ENCODE measurements at regions not wholly inside any gene's neighbourhood (a gene's known extent, or its start where the extent isn't known, plus 50 kb on each side); places are given as distances from the start of the nearest gene placed in this dataset.

DNA sequence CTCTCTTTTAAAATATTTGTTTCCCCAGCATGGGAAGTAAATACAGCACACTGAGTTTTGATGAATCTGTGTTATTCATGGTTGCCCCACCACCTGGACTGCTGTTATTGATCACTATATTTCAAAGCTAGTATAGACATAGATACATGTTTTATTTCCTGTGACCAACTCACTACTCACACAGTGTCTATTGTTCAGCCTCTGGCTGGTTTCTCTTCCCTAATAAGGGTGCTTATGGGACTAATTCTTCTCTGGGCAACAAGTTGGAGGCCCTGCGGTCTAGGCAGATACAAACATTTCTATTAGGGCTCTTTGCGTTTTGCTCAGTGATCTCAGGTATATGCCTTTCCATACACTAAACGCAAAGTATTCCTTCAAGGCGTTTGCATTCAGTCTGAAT is 1191.0 kb upstream of the TMEM132C start:
- ATAC-seq (ENCODE audit: insufficient number of reproducible peaks, low FRiP score, low read depth), result no peak
- H3K36me3 ChIP-seq, result no peaks in the 10 kb centered on the region
- H3K27ac ChIP-seq, result no peak overlapping the region
- H3K4me1 ChIP-seq (ENCODE audit: control insufficient read depth in 1 of 2, low read depth in 2 of 2), result no peaks in the 10 kb centered on the region
- no peak for DNase-seq (ENCODE audit: low spot score)
- no peaks in the 10 kb centered on the region for H3K27me3 ChIP-seq (replicated peaks; ENCODE audit: insufficient read depth)
- H3K4me3 ChIP-seq, result no peak overlapping the region
- no peak for TF ChIP-seq CTCF (IDR thresholded peaks at IDR 0.05)
- no peaks in the 10 kb centered on the region for H3K9me3 ChIP-seq

DNA sequence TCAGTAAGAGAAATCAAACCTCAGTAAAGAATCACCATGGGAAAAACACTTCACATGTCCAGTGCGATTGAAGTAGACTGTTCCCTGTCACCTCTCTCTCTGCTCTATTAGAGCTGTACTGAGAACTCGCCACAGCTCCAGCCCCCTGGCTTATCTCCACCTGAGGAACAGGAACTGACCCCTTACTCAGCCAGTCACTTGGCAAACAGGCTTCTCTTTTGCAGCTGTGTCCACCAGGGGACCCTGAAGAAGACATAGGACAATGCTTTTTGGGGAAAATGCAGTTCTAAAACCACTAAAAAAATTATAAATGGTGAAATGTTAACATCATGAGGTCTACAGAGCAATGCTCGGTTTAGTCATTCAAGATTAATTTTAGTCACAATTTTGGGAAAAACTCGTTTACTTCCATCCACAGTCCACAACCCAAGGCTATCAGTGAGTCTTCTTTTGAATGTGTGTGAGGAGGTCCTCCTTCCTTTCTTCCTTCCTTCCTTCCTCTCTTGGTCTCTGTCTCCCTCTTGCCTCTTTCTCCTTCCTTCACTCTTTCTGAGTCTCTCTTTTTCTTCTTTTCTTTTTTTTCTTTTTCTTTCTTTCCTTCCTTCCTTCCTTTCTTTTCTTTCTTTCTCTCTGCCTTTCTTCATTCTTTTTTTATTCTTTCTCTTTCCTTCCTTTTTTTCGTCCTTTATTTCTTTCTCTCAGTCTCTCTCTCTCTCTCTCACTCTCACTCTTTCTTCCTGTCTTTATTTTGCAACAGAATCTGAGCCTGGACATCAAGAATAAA is 1189.5 kb upstream of the TMEM132C start:
- no peaks in the 10 kb centered on the region for H3K9me3 ChIP-seq
- ATAC-seq (ENCODE audit: insufficient number of reproducible peaks, low FRiP score, low read depth), result no peak
- no peaks in the 10 kb centered on the region for H3K36me3 ChIP-seq
- H3K4me1 ChIP-seq (ENCODE audit: control insufficient read depth in 1 of 2, low read depth in 2 of 2), result no peaks in the 10 kb centered on the region
- no peak for TF ChIP-seq CTCF (IDR thresholded peaks at IDR 0.05)
- no peak overlapping the region for H3K27ac ChIP-seq
- H3K27me3 ChIP-seq (replicated peaks; ENCODE audit: insufficient read depth), result no peaks in the 10 kb centered on the region
- no peak for DNase-seq (ENCODE audit: low spot score)
- H3K4me3 ChIP-seq, result no peak overlapping the region

- Histone ChIP-seq H3K4me3 (no peak overlapping the region), H3K4me1 (ENCODE audit: control insufficient read depth in 1 of 2, low read depth in 2 of 2) (no peaks in the 10 kb centered on the region), H3K9me3 (no peaks in the 10 kb centered on the region), H3K36me3 (no peaks in the 10 kb centered on the region), H3K27me3 (replicated peaks; ENCODE audit: insufficient read depth) (no peaks in the 10 kb centered on the region), H3K27ac (no peak overlapping the region)
- DNase-seq (ENCODE audit: low spot score) (no peak), ATAC-seq (ENCODE audit: insufficient number of reproducible peaks, low FRiP score, low read depth) (no peak)
- TF ChIP-seq CTCF (IDR thresholded peaks at IDR 0.05), result no peak
Observed at GRCh38 chr12:127078577-127079350, 1188.2 kb upstream of the TMEM132C start.

DNA sequence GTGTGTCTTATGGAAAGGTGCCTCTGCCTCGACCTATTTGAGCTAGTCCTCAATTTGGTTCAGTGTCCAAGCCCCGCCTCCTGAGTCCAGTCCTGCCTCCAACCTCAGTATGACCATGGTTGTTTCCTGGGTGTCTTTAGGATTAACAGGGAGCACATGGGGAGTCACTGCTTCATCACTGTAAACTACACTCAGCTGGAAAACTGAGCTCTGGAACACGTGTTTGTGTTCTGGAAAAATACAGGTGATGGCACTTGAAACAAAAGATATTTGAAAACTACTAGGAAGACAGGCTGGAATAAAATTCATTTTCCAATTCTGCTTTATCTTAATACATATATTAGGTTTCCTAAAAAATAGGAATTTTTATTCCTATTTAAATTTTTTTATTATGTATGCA is 1187.3 kb upstream of the TMEM132C start:
- no peak for DNase-seq (ENCODE audit: low spot score)
- H3K9me3 ChIP-seq, result no peaks in the 10 kb centered on the region
- H3K36me3 ChIP-seq, result no peaks in the 10 kb centered on the region
- no peaks in the 10 kb centered on the region for H3K4me1 ChIP-seq (ENCODE audit: control insufficient read depth in 1 of 2, low read depth in 2 of 2)
- no peak for ATAC-seq (ENCODE audit: insufficient number of reproducible peaks, low FRiP score, low read depth)
- H3K27ac ChIP-seq, result no peak overlapping the region
- no peak for TF ChIP-seq CTCF (IDR thresholded peaks at IDR 0.05)
- no peaks in the 10 kb centered on the region for H3K27me3 ChIP-seq (replicated peaks; ENCODE audit: insufficient read depth)
- H3K4me3 ChIP-seq, result no peak overlapping the region

GRCh38 chr12:127081058-127081457 is 1185.9 kb upstream of the TMEM132C start:
- TF ChIP-seq CTCF (IDR thresholded peaks at IDR 0.05), result no peak
- DNase-seq (ENCODE audit: low spot score) (no peak), ATAC-seq (ENCODE audit: insufficient number of reproducible peaks, low FRiP score, low read depth) (no peak)
- no peak overlapping the region for H3K4me3 ChIP-seq
- no peaks in the 10 kb centered on the region for H3K27me3 ChIP-seq (replicated peaks; ENCODE audit: insufficient read depth)
- H3K36me3 ChIP-seq, result no peaks in the 10 kb centered on the region
- H3K9me3 ChIP-seq, result no peaks in the 10 kb centered on the region
- no peak overlapping the region for H3K27ac ChIP-seq
- H3K4me1 ChIP-seq (ENCODE audit: control insufficient read depth in 1 of 2, low read depth in 2 of 2), result no peaks in the 10 kb centered on the region
